HEK293T (cell line): ENCODE measurements at regions not wholly inside any gene's neighbourhood (a gene's known extent, or its start where the extent isn't known, plus 50 kb on each side); places are given as distances from the start of the nearest gene placed in this dataset.
"Not testable (repeated sequence)": the region's sequence is repeated elsewhere in the genome, so short reads cannot be mapped to it uniquely, and the experiment has no call there.

Experiments used
- CTCF ChIA-PET: fragments of 350-600 bp; formaldehyde crosslinking; extraction: SDS; loops from one replicate; lab custom pipeline; 2021; ENCODE audit warnings: antibody characterized with exemption, inconsistent platforms; lab: Yijun Ruan, JAX
- POLR2A ChIA-PET: fragments of 350-600 bp; formaldehyde crosslinking; extraction: SDS; loops from one replicate; lab custom pipeline; 2020; ENCODE audit warnings: antibody characterized with exemption, inconsistent platforms; lab: Yijun Ruan, JAX
- DNase-seq: peaks from one replicate; pipeline ENCODE4 v3.0.0; 2012; ENCODE audit warnings: mixed read lengths; ENCODE audit errors: extremely low spot score
- ARNT ChIP-seq: fragments of 450-650 bp; IDR thresholded peaks from 2 replicates; pipeline ENCODE4 v1.6.1; 2017; ENCODE audit warnings: mild to moderate bottlenecking
- BHLHE40 ChIP-seq: fragments of 450-650 bp; IDR thresholded peaks from 2 replicates; pipeline ENCODE4 v1.6.1; 2016; ENCODE audit warnings: mild to moderate bottlenecking, moderate library complexity, borderline replicate concordance
- CTBP1 ChIP-seq: fragments of 450-650 bp; IDR thresholded peaks from 2 replicates; pipeline ENCODE4 v1.6.1; 2016; ENCODE audit warnings: borderline replicate concordance
- ELF4 ChIP-seq: fragments of 450-650 bp; IDR thresholded peaks from 2 replicates; pipeline ENCODE4 v1.6.1; 2017; ENCODE audit warnings: antibody characterized with exemption
- FOXA1 ChIP-seq: fragments of 450-650 bp; IDR thresholded peaks from 2 replicates; pipeline ENCODE4 v1.6.1; 2016; ENCODE audit warnings: mild to moderate bottlenecking
- FOXK2 ChIP-seq: fragments of 450-650 bp; IDR thresholded peaks from 2 replicates; pipeline ENCODE4 v1.6.1; 2016; ENCODE audit warnings: mild to moderate bottlenecking
- FOXM1 ChIP-seq: fragments of 450-650 bp; IDR thresholded peaks from 2 replicates; pipeline ENCODE4 v1.6.1; 2017; ENCODE audit warnings: mild to moderate bottlenecking, borderline replicate concordance
- HDGF ChIP-seq: fragments of 450-650 bp; IDR thresholded peaks from 2 replicates; pipeline ENCODE4 v1.6.1; 2017; ENCODE audit warnings: antibody characterized with exemption, borderline replicate concordance
- L3MBTL2 ChIP-seq: fragments of 450-650 bp; conservative IDR thresholded peaks from 2 replicates; pipeline ENCODE4 v1.6.1; 2016; ENCODE audit warnings: mild to moderate bottlenecking
- LEF1 ChIP-seq: fragments of 450-650 bp; IDR thresholded peaks from 2 replicates; pipeline ENCODE4 v1.6.1; 2017; ENCODE audit warnings: mild to moderate bottlenecking, borderline replicate concordance
- NFRKB ChIP-seq: fragments of 450-650 bp; IDR thresholded peaks from 2 replicates; pipeline ENCODE4 v1.6.1; 2016; ENCODE audit warnings: mild to moderate bottlenecking, moderate library complexity
- SP1 ChIP-seq: fragments of 450-650 bp; IDR thresholded peaks from 2 replicates; pipeline ENCODE4 v1.6.1; 2017
- SUZ12 ChIP-seq: fragments of 450-650 bp; IDR thresholded peaks from 2 replicates; pipeline ENCODE4 v1.6.1; 2016; ENCODE audit warnings: mild to moderate bottlenecking
- TARDBP ChIP-seq: fragments of 450-650 bp; IDR thresholded peaks from 2 replicates; pipeline ENCODE4 v1.6.1; 2016
- ZNF384 ChIP-seq: fragments of 450-650 bp; IDR thresholded peaks from 2 replicates; pipeline ENCODE4 v1.6.1; 2016
- TF ChIP-seq, protein P1 (sequence below): fragments of 450-650 bp; IDR thresholded peaks from 2 replicates; pipeline ENCODE4 v1.6.1; 2016

DNA sequence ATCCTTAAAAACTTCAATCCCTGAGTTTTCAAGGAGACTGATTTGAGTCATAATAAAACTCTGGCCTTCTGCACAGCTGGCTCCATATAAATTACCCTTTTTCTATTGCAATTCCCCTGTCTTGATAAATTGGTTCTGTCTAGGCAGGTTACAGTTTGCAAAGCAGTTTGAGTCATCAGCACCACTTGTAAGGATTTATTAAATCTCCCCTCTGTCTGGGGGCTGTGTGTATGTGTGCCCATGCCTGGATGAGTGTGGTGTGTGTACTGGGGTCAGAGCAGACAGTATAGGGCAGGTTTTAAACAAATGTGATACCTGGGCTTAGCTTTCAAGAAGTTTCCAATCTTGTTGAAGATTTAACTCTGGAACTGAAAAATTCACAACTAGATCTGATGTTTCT lies 228.6 kb downstream of the FNDC1 start:
- ChIA-PET POLR2A (no interaction called here), CTCF (no interaction called here)
- DNase-seq, result no peak
- no peak for TF ChIP-seq NFRKB
- TF ChIP-seq HDGF, result no peak
- no peak for TF ChIP-seq ZNF384
- no peak for TF ChIP-seq TARDBP
- no peak for TF ChIP-seq L3MBTL2
- TF ChIP-seq SP1, result no peak
- TF ChIP-seq CTBP1, result no peak
- no peak for TF ChIP-seq FOXM1
- no peak for TF ChIP-seq ELF4
- no peak for TF ChIP-seq FOXK2
- TF ChIP-seq FOXA1, result no peak
- TF ChIP-seq, protein P1, sequence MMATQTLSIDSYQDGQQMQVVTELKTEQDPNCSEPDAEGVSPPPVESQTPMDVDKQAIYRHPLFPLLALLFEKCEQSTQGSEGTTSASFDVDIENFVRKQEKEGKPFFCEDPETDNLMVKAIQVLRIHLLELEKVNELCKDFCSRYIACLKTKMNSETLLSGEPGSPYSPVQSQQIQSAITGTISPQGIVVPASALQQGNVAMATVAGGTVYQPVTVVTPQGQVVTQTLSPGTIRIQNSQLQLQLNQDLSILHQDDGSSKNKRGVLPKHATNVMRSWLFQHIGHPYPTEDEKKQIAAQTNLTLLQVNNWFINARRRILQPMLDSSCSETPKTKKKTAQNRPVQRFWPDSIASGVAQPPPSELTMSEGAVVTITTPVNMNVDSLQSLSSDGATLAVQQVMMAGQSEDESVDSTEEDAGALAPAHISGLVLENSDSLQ, result no peak
- TF ChIP-seq SUZ12, result no peak
- no peak for TF ChIP-seq LEF1
- no peak for TF ChIP-seq BHLHE40
- no peak for TF ChIP-seq ARNT

DNA sequence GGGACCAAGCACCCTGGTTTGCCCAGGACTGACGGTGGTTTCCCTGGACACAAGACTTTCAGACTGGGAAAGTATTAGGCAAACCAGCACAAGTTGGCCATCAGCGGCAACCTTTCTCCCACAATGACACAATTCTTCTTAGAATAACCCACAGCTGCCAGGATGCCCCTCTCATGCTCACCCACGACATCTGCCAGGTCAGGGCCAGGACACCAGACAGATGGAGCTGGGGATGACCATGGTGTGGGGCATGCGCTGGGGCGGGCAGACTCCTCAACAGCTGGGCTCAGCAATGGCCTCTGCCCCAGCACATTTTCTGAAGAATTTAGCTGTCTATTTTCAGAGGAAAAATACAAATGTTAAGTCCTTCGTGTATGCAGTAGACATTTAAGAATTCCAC lies 226.4 kb downstream of the FNDC1 start:
- CTCF ChIA-PET, result no interaction called here
- TF ChIP-seq FOXA1, result no peak
- no peak for TF ChIP-seq SUZ12
- TF ChIP-seq HDGF, result no peak
- TF ChIP-seq ZNF384, result no peak
- no peak for TF ChIP-seq SP1
- TF ChIP-seq L3MBTL2, result no peak
- no peak for TF ChIP-seq ELF4
- no peak for TF ChIP-seq CTBP1
- TF ChIP-seq BHLHE40, result no peak
- no peak for TF ChIP-seq FOXM1
- no peak for TF ChIP-seq TARDBP
- TF ChIP-seq NFRKB, result no peak
- TF ChIP-seq, protein P1, result no peak
- no peak for TF ChIP-seq FOXK2
- no peak for TF ChIP-seq LEF1
- TF ChIP-seq ARNT, result no peak
- POLR2A ChIA-PET, result no interaction called here
- DNase-seq, result no peak

DNA sequence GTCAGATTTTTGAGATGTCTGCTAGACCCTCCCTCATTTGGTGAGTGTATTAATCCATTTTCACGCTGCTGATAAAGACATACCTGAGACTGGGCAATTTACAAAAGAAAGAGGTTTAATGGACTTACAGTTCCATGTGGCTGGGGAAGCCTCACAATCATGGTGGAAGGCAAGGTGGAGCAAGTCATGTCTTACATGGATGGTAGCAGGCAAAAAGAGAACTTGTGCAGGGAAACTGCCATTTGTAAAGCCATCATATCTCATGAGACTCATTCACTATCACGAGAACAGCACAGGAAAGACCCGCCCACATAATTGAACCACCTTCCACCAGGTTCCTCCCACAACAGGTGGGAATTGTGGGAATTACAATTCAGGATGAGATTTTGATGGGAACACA lies 223.5 kb downstream of the FNDC1 start:
- CTCF ChIA-PET, result interaction anchor here (1.0 kb wide), 1 partner anchor 18 kb away, joined by 5 read pairs; no protein-coding TSS in a partner anchor
- POLR2A ChIA-PET, DNase-seq: not testable (repeated sequence)

DNA sequence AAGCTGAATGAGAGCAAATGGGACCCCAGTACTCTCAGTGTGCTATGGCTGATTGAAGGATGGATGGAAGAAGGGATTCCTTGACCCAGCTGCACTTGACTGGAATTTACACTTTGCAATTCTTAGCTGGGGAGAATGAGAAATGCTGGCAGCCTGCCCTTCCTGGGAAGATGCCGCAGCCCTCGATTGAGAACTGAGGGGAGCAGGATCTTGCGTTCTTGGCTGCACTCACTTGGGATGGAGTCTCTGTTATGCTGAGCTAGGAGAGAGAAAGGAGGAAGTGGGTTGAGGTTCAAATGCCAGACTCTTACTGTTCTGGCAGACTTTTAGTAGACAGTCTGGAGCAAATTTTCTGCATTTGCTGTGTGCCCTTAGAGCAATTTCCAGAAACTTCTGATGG lies 221.2 kb downstream of the FNDC1 start:
- CTCF ChIA-PET, result interaction anchor here (1.4 kb wide), 1 partner anchor 138 kb away, joined by 6 read pairs; no protein-coding TSS in a partner anchor
- no peak for TF ChIP-seq LEF1
- TF ChIP-seq, protein P1, result no peak
- no peak for TF ChIP-seq ELF4
- no peak for TF ChIP-seq ARNT
- no peak for TF ChIP-seq ZNF384
- POLR2A ChIA-PET, result no interaction called here
- no peak for DNase-seq

DNA sequence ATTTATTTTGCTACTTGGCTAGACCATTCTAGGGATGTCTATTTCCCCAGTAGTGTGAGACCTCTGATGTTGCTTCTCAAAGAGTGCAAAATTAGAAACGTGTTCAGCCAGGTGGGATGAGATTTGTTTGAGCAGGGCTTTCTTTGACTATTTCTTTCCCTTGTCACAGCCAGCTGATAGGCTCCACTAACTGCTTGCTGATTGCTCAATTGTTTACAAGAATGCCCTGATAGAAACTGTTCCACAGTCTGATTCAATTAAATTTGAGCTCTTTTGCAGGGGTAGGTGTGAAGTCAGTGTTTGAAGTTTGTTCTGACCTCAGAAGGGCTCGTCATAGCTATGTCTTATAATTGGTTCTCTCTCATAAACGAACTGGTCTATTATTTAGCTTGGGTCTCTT lies 220.5 kb downstream of the FNDC1 start:
- CTCF ChIA-PET, result interaction anchor here (1.4 kb wide), 1 partner anchor 137 kb away, joined by 6 read pairs; no protein-coding TSS in a partner anchor
- no peak for DNase-seq
- POLR2A ChIA-PET, result no interaction called here
- TF ChIP-seq TARDBP (no peak), FOXA1 (no peak), FOXM1 (no peak), FOXK2 (no peak), ELF4 (no peak), ARNT (no peak), SUZ12 (no peak), CTBP1 (no peak), L3MBTL2 (no peak), NFRKB (no peak)
- TF ChIP-seq, protein P1, result no peak

DNA sequence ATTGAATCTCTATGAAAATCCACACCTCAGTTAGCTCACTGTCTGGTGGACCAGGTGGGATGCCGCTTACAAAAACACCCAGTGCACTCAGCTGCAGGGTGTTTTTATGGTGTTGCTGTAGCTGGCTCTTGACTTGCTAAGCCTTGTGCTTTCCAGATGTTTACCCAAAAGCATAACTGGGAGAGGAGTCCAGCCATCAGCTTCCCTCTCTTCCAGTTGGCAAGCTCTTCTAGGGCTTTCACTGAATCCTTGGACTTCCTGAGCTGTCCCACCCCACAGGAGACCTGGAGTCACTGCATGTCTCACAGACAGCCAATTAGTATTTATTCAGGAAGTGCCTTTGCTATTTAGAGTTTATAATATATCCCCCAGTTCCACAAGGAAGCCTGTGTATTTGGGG lies 210.9 kb downstream of the FNDC1 start:
- CTCF ChIA-PET, result interaction anchor here (0.6 kb wide), 1 partner anchor 18 kb away, joined by 4 read pairs; no protein-coding TSS in a partner anchor
- POLR2A ChIA-PET, result no interaction called here
- TF ChIP-seq FOXA1 (no peak), LEF1 (no peak), FOXM1 (no peak), SUZ12 (no peak), TARDBP (no peak), SP1 (no peak), BHLHE40 (no peak), ZNF384 (no peak), ARNT (no peak), NFRKB (no peak), FOXK2 (no peak), L3MBTL2 (no peak), HDGF (no peak), ELF4 (no peak), CTBP1 (no peak)
- TF ChIP-seq, protein P1, result no peak
- no peak for DNase-seq
